Activated B cell treated with CpG ODN at 0.5 μM for 24 hours (primary cell): ENCODE measurements at regions not wholly inside any gene's neighbourhood (a gene's known extent, or its start where the extent isn't known, plus 50 kb on each side); places are given as distances from the start of the nearest gene placed in this dataset.

ENCODE experiments used
- ATAC-seq: fragments of 200-7000 bp; cut with Tn5 transposase; one replicate; pipeline ENCODE4 v1.10.0; 2021; ENCODE audit warnings: low read depth, mild to moderate bottlenecking, moderate library complexity
- CTCF ChIA-PET: fragments of 350-600 bp; sonication (Branson Sonifier 250); formaldehyde crosslinking; loops from one replicate; lab custom pipeline; 2021; ENCODE audit warnings: antibody characterized with exemption; lab: Charles Lee
- POLR2A ChIA-PET: fragments of 350-600 bp; sonication (Branson Sonifier 250); formaldehyde crosslinking; loops from one replicate; lab custom pipeline; 2021; ENCODE audit warnings: antibody characterized with exemption; lab: Charles Lee
- DNase-seq: peaks from one replicate; pipeline ENCODE4 v3.0.0; 2022
- H3K27ac Mint-ChIP-seq: one replicate; pipeline ENCODE4 v1.8.0; 2020; ENCODE audit warnings: mixed read lengths
- H3K27me3 Mint-ChIP-seq: one replicate; pipeline ENCODE4 v1.8.0; 2021; ENCODE audit warnings: mixed read lengths
- H3K36me3 Mint-ChIP-seq: one replicate; pipeline ENCODE4 v1.8.0; 2021; ENCODE audit warnings: low read depth, mixed read lengths
- H3K4me1 Mint-ChIP-seq: one replicate; pipeline ENCODE4 v1.8.0; 2021; ENCODE audit warnings: mixed read lengths
- H3K4me3 Mint-ChIP-seq: one replicate; pipeline ENCODE4 v1.8.0; 2020; ENCODE audit warnings: mild to moderate bottlenecking, mixed read lengths
- H3K9me3 Mint-ChIP-seq: one replicate; pipeline ENCODE4 v1.8.0; 2020; ENCODE audit warnings: mixed read lengths
- CTCF ChIP-seq: fragments of 200-600 bp; IDR thresholded peaks from one replicate; pipeline ENCODE4 v1.8.0; 2022; ENCODE audit warnings: antibody characterized with exemption, mild to moderate bottlenecking
- intact Hi-C: fragments of 100-400 bp; cut with micrococcal nuclease; formaldehyde crosslinking; loops from one replicate; pipeline ENCODE4 v1.15.1; 2024

GRCh38 chr5:148934895-148935400 lies 108.5 kb downstream of the ADRB2 start:
- ChIA-PET POLR2A (no interaction called here), CTCF (no interaction called here)
- Mint-ChIP-seq H3K27me3 (peaks cover 2% of the 10 kb centered on the region), H3K4me3 (no peak overlapping the region), H3K9me3 (no peaks in the 10 kb centered on the region), H3K27ac (no peak overlapping the region), H3K36me3 (no peaks in the 10 kb centered on the region), H3K4me1 (peaks cover 14% of the 10 kb centered on the region)
- no peak for TF ChIP-seq CTCF
- intact Hi-C loops, result no loop called here
- DNase-seq (no peak), ATAC-seq (no peak)

- CTCF ChIA-PET, result interaction anchor here (1.1 kb wide), 1 partner anchor 203 kb away, joined by 3 read pairs; no protein-coding TSS in a partner anchor
- no peaks in the 10 kb centered on the region for H3K9me3 Mint-ChIP-seq
- ATAC-seq, result no peak
- POLR2A ChIA-PET, result no interaction called here
- peaks cover 7% of the 10 kb centered on the region for H3K27me3 Mint-ChIP-seq
- H3K4me3 Mint-ChIP-seq, result no peak overlapping the region
- no peaks in the 10 kb centered on the region for H3K36me3 Mint-ChIP-seq
- no peak overlapping the region for H3K27ac Mint-ChIP-seq
- DNase-seq, result no peak
- intact Hi-C loops, result no loop called here
- no peaks in the 10 kb centered on the region for H3K4me1 Mint-ChIP-seq
- TF ChIP-seq CTCF, result no peak
These were observed 110.8 kb downstream of the ADRB2 start for GRCh38 chr5:148937239-148937638.

GRCh38 chr5:148937830-148938521 lies 111.6 kb downstream of the ADRB2 start:
- Mint-ChIP-seq H3K36me3 (no peaks in the 10 kb centered on the region), H3K9me3 (no peaks in the 10 kb centered on the region), H3K4me1 (no peaks in the 10 kb centered on the region), H3K27ac (no peak overlapping the region), H3K27me3 (peaks cover 7% of the 10 kb centered on the region), H3K4me3 (no peak overlapping the region)
- CTCF ChIA-PET, result no interaction called here
- TF ChIP-seq CTCF, result no peak
- DNase-seq (no peak), ATAC-seq (no peak)
- POLR2A ChIA-PET, result no interaction called here
- intact Hi-C loops, result no loop called here

- CTCF ChIA-PET, result interaction anchor here (1.3 kb wide), 1 partner anchor 197 kb away, joined by 3 read pairs; no protein-coding TSS in a partner anchor
- peaks cover 7% of the 10 kb centered on the region for H3K27me3 Mint-ChIP-seq
- no peaks in the 10 kb centered on the region for H3K9me3 Mint-ChIP-seq
- ATAC-seq (no peak), DNase-seq (no peak)
- no peak overlapping the region for H3K4me3 Mint-ChIP-seq
- H3K36me3 Mint-ChIP-seq, result no peaks in the 10 kb centered on the region
- no peak overlapping the region for H3K27ac Mint-ChIP-seq
- POLR2A ChIA-PET, result no interaction called here
- no peak for TF ChIP-seq CTCF
- no peaks in the 10 kb centered on the region for H3K4me1 Mint-ChIP-seq
- intact Hi-C loops, result no loop called here
These were observed 112.1 kb downstream of the ADRB2 start for GRCh38 chr5:148938522-148938882.

GRCh38 chr5:148939676-148940075 lies 113.3 kb downstream of the ADRB2 start:
- Mint-ChIP-seq H3K4me1 (no peaks in the 10 kb centered on the region), H3K36me3 (no peaks in the 10 kb centered on the region), H3K27me3 (peaks cover 7% of the 10 kb centered on the region), H3K27ac (no peak overlapping the region), H3K4me3 (no peak overlapping the region), H3K9me3 (no peaks in the 10 kb centered on the region)
- no peak for TF ChIP-seq CTCF
- ATAC-seq, result no peak
- intact Hi-C loops, result no loop called here
- CTCF ChIA-PET, result interaction anchor here (1.3 to 1.8 kb wide), 2 partner anchors 18 to 198 kb away, joined by 3 to 6 read pairs; no protein-coding TSS in a partner anchor
- DNase-seq, result no peak
- POLR2A ChIA-PET, result no interaction called here
